DOHH2 (cell line): ENCODE measurements at regions not wholly inside any gene's neighbourhood (a gene's known extent, or its start where the extent isn't known, plus 50 kb on each side); places are given as distances from the start of the nearest gene placed in this dataset.

ENCODE experiments used
- H3F3A ChIP-seq: fragments of 200-600 bp; sonication (generic), shearing (Covaris generic); 2 replicates; pipeline ENCODE4 v1.6.0; 2016; ENCODE audit warnings: antibody characterized with exemption, mild to moderate bottlenecking; ENCODE audit not compliant: control insufficient read depth, insufficient read depth
- H3K27ac ChIP-seq: fragments of 200-600 bp; sonication (generic); 2 replicates; pipeline ENCODE4 v1.5.1; 2014; ENCODE audit warnings: low read depth, mild to moderate bottlenecking, low read length, moderate library complexity
- H3K27me3 ChIP-seq: fragments of 200-600 bp; sonication (generic); 2 replicates; pipeline ENCODE4 v1.6.1; 2014; ENCODE audit warnings: mild to moderate bottlenecking, low read length, mixed read lengths; ENCODE audit not compliant: control insufficient read depth
- H3K36me3 ChIP-seq: fragments of 200-600 bp; sonication (generic); 2 replicates; pipeline ENCODE4 v1.6.1; 2014; ENCODE audit warnings: mild to moderate bottlenecking, low read length, moderate library complexity, mixed read lengths; ENCODE audit not compliant: control insufficient read depth
- H3K4me1 ChIP-seq: fragments of 200-600 bp; sonication (generic); 2 replicates; pipeline ENCODE4 v1.6.1; 2014; ENCODE audit warnings: mild to moderate bottlenecking, low read length, mixed read lengths; ENCODE audit not compliant: control insufficient read depth
- H3K4me2 ChIP-seq: fragments of 200-600 bp; sonication (generic); 2 replicates; pipeline ENCODE4 v1.6.0; 2014; ENCODE audit warnings: mild to moderate bottlenecking, low read length, moderate library complexity
- H3K4me3 ChIP-seq: fragments of 200-600 bp; sonication (generic); 2 replicates; pipeline ENCODE4 v1.5.1; 2014; ENCODE audit warnings: mild to moderate bottlenecking, low read length, mixed read lengths
- H3K79me2 ChIP-seq: fragments of 200-600 bp; sonication (generic); 2 replicates; pipeline ENCODE4 v1.6.1; 2014; ENCODE audit warnings: mild to moderate bottlenecking, low read length, mixed read lengths; ENCODE audit not compliant: control insufficient read depth
- H3K9me2 ChIP-seq: fragments of 200-600 bp; sonication (generic); replicated peaks from 2 replicates; pipeline ENCODE4 v1.6.1; 2014; ENCODE audit warnings: mild to moderate bottlenecking, low read length, mixed read lengths; ENCODE audit not compliant: control insufficient read depth
- H3K9me3 ChIP-seq: fragments of 200-600 bp; sonication (generic); 2 replicates; pipeline ENCODE4 v1.6.1; 2014; ENCODE audit warnings: antibody characterized with exemption, low read length, mixed read lengths; ENCODE audit not compliant: control insufficient read depth, insufficient read depth
- H4K20me1 ChIP-seq: fragments of 200-600 bp; sonication (generic); 2 replicates; pipeline ENCODE4 v1.6.0; 2014; ENCODE audit warnings: low read depth, mild to moderate bottlenecking, antibody characterized with exemption, low read length, moderate library complexity; ENCODE audit not compliant: control insufficient read depth, insufficient read depth
- EZH2phosphoT487 ChIP-seq: fragments of 200-600 bp; sonication (generic); IDR thresholded peaks from 2 replicates; pipeline ENCODE4 v1.6.1; 2017; ENCODE audit warnings: borderline replicate concordance, mild to moderate bottlenecking, antibody characterized with exemption, low read length, moderate library complexity, mixed read lengths
- TF ChIP-seq, protein P1 (sequence below): fragments of 200-600 bp; sonication (generic); IDR thresholded peaks from one replicate; pipeline ENCODE4 v1.5.1; 2014; ENCODE audit warnings: antibody characterized with exemption, mild to moderate bottlenecking, low read depth, low read length; ENCODE audit not compliant: poor library complexity, severe bottlenecking

DNA sequence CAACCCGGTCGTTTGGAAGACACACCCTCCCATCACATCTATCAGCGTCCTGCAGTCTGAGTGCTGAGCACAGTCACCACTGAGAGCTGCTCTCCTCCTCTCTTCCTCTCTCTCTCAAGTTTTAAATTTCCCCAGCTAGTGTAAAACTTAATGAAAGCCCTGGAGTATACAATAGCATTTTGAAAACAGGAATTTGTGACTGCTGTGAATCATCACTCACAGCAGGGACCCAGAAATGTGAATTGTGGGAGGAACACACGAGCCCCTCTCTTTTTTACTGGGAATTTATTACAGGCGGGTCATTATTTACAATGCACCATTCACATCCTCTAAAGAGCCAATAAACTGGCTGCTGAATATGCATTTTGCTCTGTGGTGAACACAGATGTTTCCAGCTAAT is 185.0 kb upstream of the SMIM21 start:
- H4K20me1 ChIP-seq: no peaks in the 10 kb centered on the region
- H3K4me2 ChIP-seq: no peak overlapping the region
- no peaks in the 10 kb centered on the region for H3F3A ChIP-seq
- H3K9me3 ChIP-seq: no peaks in the 10 kb centered on the region
- H3K27ac ChIP-seq: no peak overlapping the region
- no peaks in the 10 kb centered on the region for H3K4me1 ChIP-seq
- no peak overlapping the region for H3K4me3 ChIP-seq
- H3K9me2 ChIP-seq: no peaks in the 10 kb centered on the region
- H3K36me3 ChIP-seq: no peaks in the 10 kb centered on the region
- no peaks in the 10 kb centered on the region for H3K27me3 ChIP-seq
- H3K79me2 ChIP-seq: no peaks in the 10 kb centered on the region
- TF ChIP-seq, protein P1, sequence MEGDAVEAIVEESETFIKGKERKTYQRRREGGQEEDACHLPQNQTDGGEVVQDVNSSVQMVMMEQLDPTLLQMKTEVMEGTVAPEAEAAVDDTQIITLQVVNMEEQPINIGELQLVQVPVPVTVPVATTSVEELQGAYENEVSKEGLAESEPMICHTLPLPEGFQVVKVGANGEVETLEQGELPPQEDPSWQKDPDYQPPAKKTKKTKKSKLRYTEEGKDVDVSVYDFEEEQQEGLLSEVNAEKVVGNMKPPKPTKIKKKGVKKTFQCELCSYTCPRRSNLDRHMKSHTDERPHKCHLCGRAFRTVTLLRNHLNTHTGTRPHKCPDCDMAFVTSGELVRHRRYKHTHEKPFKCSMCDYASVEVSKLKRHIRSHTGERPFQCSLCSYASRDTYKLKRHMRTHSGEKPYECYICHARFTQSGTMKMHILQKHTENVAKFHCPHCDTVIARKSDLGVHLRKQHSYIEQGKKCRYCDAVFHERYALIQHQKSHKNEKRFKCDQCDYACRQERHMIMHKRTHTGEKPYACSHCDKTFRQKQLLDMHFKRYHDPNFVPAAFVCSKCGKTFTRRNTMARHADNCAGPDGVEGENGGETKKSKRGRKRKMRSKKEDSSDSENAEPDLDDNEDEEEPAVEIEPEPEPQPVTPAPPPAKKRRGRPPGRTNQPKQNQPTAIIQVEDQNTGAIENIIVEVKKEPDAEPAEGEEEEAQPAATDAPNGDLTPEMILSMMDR: no peak
- TF ChIP-seq EZH2phosphoT487: no peak

DNA sequence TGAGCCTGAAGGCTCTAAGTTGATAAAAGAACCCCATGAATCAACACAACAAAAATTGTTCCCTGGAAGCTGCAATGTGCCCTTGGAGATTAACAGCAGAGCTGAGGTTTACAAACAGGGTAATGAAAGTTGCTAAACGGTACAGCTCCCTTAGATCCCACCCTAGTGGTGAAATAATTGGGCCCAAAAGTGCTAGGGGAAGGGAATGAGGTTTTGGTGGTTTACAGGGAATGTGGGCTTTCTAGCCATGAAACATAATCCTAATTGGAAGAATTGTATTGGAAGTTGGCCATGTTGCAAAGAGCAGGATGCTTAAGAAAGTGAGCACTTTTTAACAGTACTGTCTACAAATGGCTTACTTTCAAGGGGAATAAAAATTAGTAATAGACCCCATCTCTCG is 180.2 kb upstream of the SMIM21 start:
- H3K27ac ChIP-seq: no peak overlapping the region
- no peak overlapping the region for H3K4me3 ChIP-seq
- H3K27me3 ChIP-seq: no peaks in the 10 kb centered on the region
- H3K9me2 ChIP-seq: no peaks in the 10 kb centered on the region
- H3K36me3 ChIP-seq: no peaks in the 10 kb centered on the region
- H3K4me1 ChIP-seq: no peaks in the 10 kb centered on the region
- H3F3A ChIP-seq: no peaks in the 10 kb centered on the region
- no peaks in the 10 kb centered on the region for H3K9me3 ChIP-seq
- no peaks in the 10 kb centered on the region for H3K79me2 ChIP-seq
- H3K4me2 ChIP-seq: no peak overlapping the region
- TF ChIP-seq, protein P1: no peak
- no peak for TF ChIP-seq EZH2phosphoT487
- H4K20me1 ChIP-seq: no peaks in the 10 kb centered on the region

DNA sequence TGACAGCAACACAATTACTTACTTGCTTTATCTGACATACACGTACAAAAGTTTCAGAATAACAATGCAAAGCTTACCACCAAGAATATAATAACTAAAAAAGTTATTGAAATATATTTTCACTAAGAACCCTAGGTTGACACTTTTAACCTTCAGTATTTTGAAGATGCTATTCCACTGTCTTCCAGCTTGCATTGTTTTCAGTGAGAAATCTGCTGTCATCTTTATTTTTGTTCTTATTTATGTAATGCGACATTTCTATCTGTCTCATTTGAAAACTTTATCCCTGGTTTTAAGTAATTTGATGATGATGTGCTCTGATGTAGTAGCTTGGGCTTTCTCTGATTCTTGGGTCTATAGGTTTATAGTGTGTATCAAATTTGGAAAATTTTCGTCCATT is 165.0 kb upstream of the SMIM21 start:
- Histone ChIP-seq H3K4me2 (no peak overlapping the region), H3K4me1 (no peaks in the 10 kb centered on the region), H3K4me3 (no peak overlapping the region), H3K27ac (no peak overlapping the region), H3K9me2 (no peaks in the 10 kb centered on the region), H3K79me2 (no peaks in the 10 kb centered on the region), H4K20me1 (no peaks in the 10 kb centered on the region), H3K36me3 (no peaks in the 10 kb centered on the region), H3F3A (no peaks in the 10 kb centered on the region), H3K27me3 (no peaks in the 10 kb centered on the region), H3K9me3 (peaks cover 10% of the 10 kb centered on the region)
- TF ChIP-seq, protein P1: no peak
- no peak for TF ChIP-seq EZH2phosphoT487

DNA sequence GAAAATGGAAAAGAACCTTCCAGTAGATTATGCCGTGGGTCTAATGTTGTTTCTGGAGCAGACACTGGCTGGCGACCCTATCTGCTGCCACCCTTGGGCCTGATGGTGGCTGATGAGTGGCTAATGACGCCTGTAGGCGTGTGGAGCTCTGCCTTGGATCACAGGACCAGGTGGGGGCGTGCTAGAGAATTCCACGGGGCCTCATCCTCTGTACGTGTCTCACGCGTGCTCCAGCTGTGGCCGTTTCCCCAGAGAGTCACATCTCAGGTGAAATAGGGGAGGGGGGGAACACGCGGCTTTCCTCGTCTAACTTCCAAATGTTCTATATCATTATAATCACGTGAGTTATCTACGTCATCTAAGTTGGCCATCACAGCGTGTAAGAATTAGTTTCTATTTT is 160.9 kb upstream of the SMIM21 start:
- no peaks in the 10 kb centered on the region for H4K20me1 ChIP-seq

More for the DNA sequence above, 160.9 kb upstream of the SMIM21 start:
- Histone ChIP-seq H3K4me1 (no peaks in the 10 kb centered on the region), H3K4me2 (no peak overlapping the region), H3K27me3 (no peaks in the 10 kb centered on the region), H3K27ac (no peak overlapping the region), H3K4me3 (no peak overlapping the region), H3K9me3 (peaks cover 10% of the 10 kb centered on the region), H3K9me2 (no peaks in the 10 kb centered on the region), H3K36me3 (no peaks in the 10 kb centered on the region), H3F3A (no peaks in the 10 kb centered on the region), H3K79me2 (no peaks in the 10 kb centered on the region)
- TF ChIP-seq EZH2phosphoT487: no peak
- TF ChIP-seq, protein P1: no peak
